Choroid plexus epithelial cell (primary cell): ENCODE measurements at regions not wholly inside any gene's neighbourhood (a gene's known extent, or its start where the extent isn't known, plus 50 kb on each side); places are given as distances from the start of the nearest gene placed in this dataset.

Source experiments
- DNase-seq: peaks from one replicate; pipeline ENCODE4 v3.0.0-alpha.2; 2010; ENCODE audit warnings: low read depth
- H3K4me3 ChIP-seq: 2 replicates; pipeline ENCODE4 v1.5.1; 2011; ENCODE audit warnings: low read depth, mild to moderate bottlenecking, control low read depth, low read length, moderate library complexity
- CTCF ChIP-seq: conservative IDR thresholded peaks from 2 replicates; pipeline ENCODE4 v1.5.1; 2011; ENCODE audit warnings: low read depth, mild to moderate bottlenecking, control low read depth, inconsistent platforms, low read length, moderate library complexity

- no peak for DNase-seq
Observed at GRCh38 chr13:74036373-74036772, 97.8 kb downstream of the KLF12 start.

GRCh38 chr13:74035896-74036295 is 98.3 kb downstream of the KLF12 start:
- no peak for DNase-seq
- no peak for TF ChIP-seq CTCF
- H3K4me3 ChIP-seq, result no peak overlapping the region

More at GRCh38 chr13:74036373-74036772, 97.8 kb downstream of the KLF12 start:
- no peak overlapping the region for H3K4me3 ChIP-seq
- TF ChIP-seq CTCF, result no peak

GRCh38 chr13:74032325-74032724 is 101.9 kb downstream of the KLF12 start:
- TF ChIP-seq CTCF, result no peak
- DNase-seq, result no peak
- H3K4me3 ChIP-seq, result peak overlapping the region; percentile 15

GRCh38 chr13:74027161-74027779 is 106.9 kb downstream of the KLF12 start:
- no peak for DNase-seq
- TF ChIP-seq CTCF, result no peak
- H3K4me3 ChIP-seq, result no peak overlapping the region

- no peak overlapping the region for H3K4me3 ChIP-seq
- TF ChIP-seq CTCF, result no peak
- DNase-seq, result peak; percentile 86
Observed at GRCh38 chr13:74026753-74027152, 107.5 kb downstream of the KLF12 start.

GRCh38 chr13:74025369-74025768 is 108.8 kb downstream of the KLF12 start:
- H3K4me3 ChIP-seq, result no peak overlapping the region
- DNase-seq, result no peak
- TF ChIP-seq CTCF, result no peak

GRCh38 chr13:74024856-74025255 is 109.3 kb downstream of the KLF12 start:
- TF ChIP-seq CTCF, result no peak
- DNase-seq, result no peak
- H3K4me3 ChIP-seq, result no peak overlapping the region
